ENCODE measurements at regions not wholly inside any gene's neighbourhood (a gene's known extent, or its start where the extent isn't known, plus 50 kb on each side); places are given as distances from the start of the nearest gene placed in this dataset.

DNA sequence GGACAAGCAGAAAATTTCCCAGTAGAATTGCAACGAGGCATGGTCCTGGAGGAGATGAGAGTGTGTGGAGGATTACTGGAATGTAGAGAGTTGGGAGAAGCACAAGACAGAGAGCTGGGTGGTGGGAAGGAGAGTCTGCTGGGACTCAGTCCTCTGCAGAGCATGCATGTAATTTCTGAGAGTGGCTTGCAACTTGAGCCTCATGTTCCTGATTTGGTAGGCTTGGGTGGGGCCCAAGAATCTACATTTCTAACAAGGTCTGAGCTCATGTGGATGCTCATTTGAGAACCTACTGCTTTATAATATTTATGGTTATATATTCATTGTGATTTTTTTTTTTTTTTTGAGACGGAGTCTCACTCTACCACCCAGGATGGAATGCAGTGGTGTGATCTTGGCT, 317.9 kb upstream of the COBL start:
- H3K27me3 ChIP-seq, result no peaks in the 10 kb centered on the region
- no peak overlapping the region for H3K27ac ChIP-seq
- no peak for DNase-seq
- no peaks in the 10 kb centered on the region for H3K4me1 ChIP-seq
- no peaks in the 10 kb centered on the region for H3K36me3 ChIP-seq
- no peaks in the 10 kb centered on the region for H3K9me3 ChIP-seq
- intact Hi-C loops (cut with DNase I), result no loop called here
- TF ChIP-seq CTCF (IDR thresholded peaks at IDR 0.05), result no peak
- TF ChIP-seq POLR2A (IDR thresholded peaks at IDR 0.05), result no peak
- H3K4me3 ChIP-seq (replicated peaks in 1 of 3), result no peak overlapping the region
- 69 to 74% methylated on average over 2 of the region's 2 CpGs for WGBS, 2 donors

DNA sequence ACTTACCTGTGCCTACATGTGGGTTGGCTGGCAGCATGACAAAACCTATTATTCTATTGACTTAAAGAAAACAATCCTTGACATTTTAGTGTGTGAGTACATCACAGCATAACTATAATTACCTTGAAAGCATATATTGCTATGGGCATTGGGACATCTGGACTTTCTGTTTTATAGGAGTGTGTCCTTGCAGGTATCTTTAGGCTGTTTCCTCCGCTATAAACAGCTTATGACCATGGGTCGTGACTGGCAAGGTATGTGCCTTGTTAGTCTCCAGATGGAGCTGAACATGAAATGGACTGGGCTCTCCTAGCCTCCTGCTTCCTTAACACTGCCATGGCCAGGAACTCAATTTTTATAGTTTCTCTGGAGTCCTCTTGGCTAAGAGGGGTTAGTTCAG, 317.4 kb upstream of the COBL start:
- H3K4me1 ChIP-seq, result no peaks in the 10 kb centered on the region
- WGBS, 2 donors, result 85% methylated on average over 2 of the region's 2 CpGs
- intact Hi-C loops (cut with DNase I), result no loop called here

DNA sequence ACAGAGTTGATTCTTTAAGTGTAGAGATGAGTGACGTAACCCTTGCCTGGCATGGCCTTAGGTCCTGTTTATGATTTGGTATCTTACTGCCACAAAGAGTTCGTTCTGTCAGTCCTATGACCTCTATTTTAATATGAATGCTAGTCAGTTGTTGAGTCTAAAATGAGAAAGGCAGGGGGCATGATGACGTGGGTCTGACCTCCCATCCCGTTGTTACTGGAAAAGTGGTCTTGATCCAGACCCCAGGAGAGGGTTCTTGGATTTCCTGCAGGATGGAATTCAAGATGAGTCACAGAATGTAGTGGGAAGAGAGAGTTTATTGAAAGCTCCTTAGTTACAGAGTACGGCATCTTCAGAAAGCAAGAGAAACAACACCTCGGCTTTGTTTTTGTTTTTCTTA, 317.0 kb upstream of the COBL start:
- no peak overlapping the region for H3K27ac ChIP-seq
- TF ChIP-seq CTCF (IDR thresholded peaks at IDR 0.05) (no peak), POLR2A (IDR thresholded peaks at IDR 0.05) (no peak)
- H3K4me1 ChIP-seq, result no peaks in the 10 kb centered on the region
- no peak overlapping the region for H3K4me3 ChIP-seq (replicated peaks in 1 of 3)
- no peaks in the 10 kb centered on the region for H3K9me3 ChIP-seq
- intact Hi-C loops (cut with DNase I), result no loop called here
- no peaks in the 10 kb centered on the region for H3K36me3 ChIP-seq
- no peak for DNase-seq
- 73 to 80% methylated on average over 6 of the region's 6 CpGs for WGBS, 2 donors
- no peaks in the 10 kb centered on the region for H3K27me3 ChIP-seq

More for the DNA sequence above, 317.4 kb upstream of the COBL start:
- TF ChIP-seq CTCF (IDR thresholded peaks at IDR 0.05) (no peak), POLR2A (IDR thresholded peaks at IDR 0.05) (no peak)
- no peaks in the 10 kb centered on the region for H3K36me3 ChIP-seq
- DNase-seq, result no peak
- no peak overlapping the region for H3K4me3 ChIP-seq (replicated peaks in 1 of 3)
- no peak overlapping the region for H3K27ac ChIP-seq
- no peaks in the 10 kb centered on the region for H3K27me3 ChIP-seq
- H3K9me3 ChIP-seq, result no peaks in the 10 kb centered on the region

DNA sequence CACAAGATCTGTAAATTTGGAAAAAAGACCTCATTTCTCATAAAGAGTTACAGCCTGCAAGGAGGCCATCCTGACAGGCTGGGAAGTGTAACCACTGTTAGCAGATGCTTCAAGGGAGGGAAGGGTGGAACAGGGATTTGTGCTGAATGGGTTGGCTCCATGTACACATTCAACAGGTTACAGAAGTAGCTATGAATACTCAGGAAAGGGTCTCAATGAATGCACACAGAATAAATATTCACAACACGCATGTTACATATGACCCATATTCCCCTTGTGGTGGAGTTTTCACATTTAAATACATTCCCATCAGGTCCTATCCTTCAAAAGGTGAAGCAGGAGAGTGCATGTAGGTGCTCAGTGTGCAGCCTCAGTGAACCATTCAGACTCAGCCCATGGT, 316.4 kb upstream of the COBL start:
- no peak for DNase-seq
- no peaks in the 10 kb centered on the region for H3K9me3 ChIP-seq
- no peak overlapping the region for H3K27ac ChIP-seq
- no peaks in the 10 kb centered on the region for H3K4me1 ChIP-seq
- intact Hi-C loops (cut with DNase I), result no loop called here
- TF ChIP-seq POLR2A (IDR thresholded peaks at IDR 0.05) (no peak), CTCF (IDR thresholded peaks at IDR 0.05) (no peak)
- WGBS, 2 donors, result 100% methylated on average over 1 of the region's 1 CpG
- no peaks in the 10 kb centered on the region for H3K27me3 ChIP-seq
- H3K4me3 ChIP-seq (replicated peaks in 1 of 3), result no peak overlapping the region
- no peaks in the 10 kb centered on the region for H3K36me3 ChIP-seq

GRCh38 chr7:51630933-51631332, 314.3 kb upstream of the COBL start:
- 95 to 96% methylated on average over 16 of the region's 16 CpGs for WGBS, 2 donors
- H3K9me3 ChIP-seq, result no peaks in the 10 kb centered on the region
- no peaks in the 10 kb centered on the region for H3K36me3 ChIP-seq
- intact Hi-C loops (cut with DNase I), result no loop called here
- no peaks in the 10 kb centered on the region for H3K27me3 ChIP-seq
- DNase-seq, result no peak
- H3K4me1 ChIP-seq, result no peaks in the 10 kb centered on the region
- TF ChIP-seq CTCF (IDR thresholded peaks at IDR 0.05) (no peak), POLR2A (IDR thresholded peaks at IDR 0.05) (no peak)
- H3K4me3 ChIP-seq (replicated peaks in 1 of 3), result no peak overlapping the region
- no peak overlapping the region for H3K27ac ChIP-seq

All from thyroid gland (tissue), 4 donors.